NCI-H1105 (cell line): ENCODE measurements at regions not wholly inside any gene's neighbourhood (a gene's known extent, or its start where the extent isn't known, plus 50 kb on each side); places are given as distances from the start of the nearest gene placed in this dataset.
"Not testable (repeated sequence)": the region's sequence is repeated elsewhere in the genome, so short reads cannot be mapped to it uniquely, and the experiment has no call there.

Experiments
- DNase-seq: peaks from one replicate; lab custom pipeline; 2025; lab: John Stamatoyannopoulos, UW

- no peak for DNase-seq
Observed at GRCh38 chr11:96905663-96906062, 515.9 kb downstream of the JRKL start.

- no peak for DNase-seq
Observed at GRCh38 chr11:96906476-96906875, 516.7 kb downstream of the JRKL start.

- DNase-seq = no peak
Observed at GRCh38 chr11:96925862-96926261, 536.0 kb downstream of the JRKL start.

- no peak for DNase-seq
Observed at GRCh38 chr11:96940227-96940626, 550.4 kb downstream of the JRKL start.

- no peak for DNase-seq
Observed at GRCh38 chr11:96942855-96943254, 553.0 kb downstream of the JRKL start.

GRCh38 chr11:96943970-96944369 is 554.2 kb downstream of the JRKL start:
- DNase-seq = no peak

- DNase-seq = no peak
Observed at GRCh38 chr11:96948066-96948465, 558.3 kb downstream of the JRKL start.

- DNase-seq = no peak
Observed at GRCh38 chr11:96949464-96949863, 559.7 kb downstream of the JRKL start.

- DNase-seq = no peak
Observed at GRCh38 chr11:96954587-96955242, 564.9 kb downstream of the JRKL start.

GRCh38 chr11:96960476-96960875 is 570.7 kb downstream of the JRKL start:
- no peak for DNase-seq

- DNase-seq = no peak
Observed at GRCh38 chr11:96960926-96961325, 571.1 kb downstream of the JRKL start.

- DNase-seq = no peak
Observed at GRCh38 chr11:96961931-96962330, 572.1 kb downstream of the JRKL start.

GRCh38 chr11:96963375-96963774 is 573.6 kb downstream of the JRKL start:
- no peak for DNase-seq

GRCh38 chr11:96964661-96965060 is 574.8 kb downstream of the JRKL start:
- no peak for DNase-seq

- no peak for DNase-seq
Observed at GRCh38 chr11:96967616-96968015, 577.8 kb downstream of the JRKL start.

- no peak for DNase-seq
Observed at GRCh38 chr11:96969251-96969650, 579.4 kb downstream of the JRKL start.

- DNase-seq = no peak
Observed at GRCh38 chr11:96978751-96979150, 588.9 kb downstream of the JRKL start.

GRCh38 chr11:96986516-96986915 is 596.7 kb downstream of the JRKL start:
- no peak for DNase-seq

- no peak for DNase-seq
Observed at GRCh38 chr11:96990914-96991313, 601.1 kb downstream of the JRKL start.

GRCh38 chr11:97000481-97000880 is 610.7 kb downstream of the JRKL start:
- no peak for DNase-seq

GRCh38 chr11:97007283-97007682 is 617.5 kb downstream of the JRKL start:
- no peak for DNase-seq

- no peak for DNase-seq
Observed at GRCh38 chr11:97009613-97010012, 619.8 kb downstream of the JRKL start.

- DNase-seq = not testable (repeated sequence)
Observed at GRCh38 chr11:97010997-97011396, 621.2 kb downstream of the JRKL start.

GRCh38 chr11:97015327-97015726 is 625.5 kb downstream of the JRKL start:
- DNase-seq = no peak

GRCh38 chr11:97019305-97019704 is 629.5 kb downstream of the JRKL start:
- DNase-seq = no peak
